ENCODE measurements at regions not wholly inside any gene's neighbourhood (a gene's known extent, or its start where the extent isn't known, plus 50 kb on each side); places are given as distances from the start of the nearest gene placed in this dataset.

- Histone ChIP-seq H3K27ac (no peak overlapping the region), H3K9me3 (no peaks in the 10 kb centered on the region), H3K4me3 (no peak overlapping the region), H3K36me3 (no peaks in the 10 kb centered on the region), H3K4me1 (no peaks in the 10 kb centered on the region), H3K27me3 (no peaks in the 10 kb centered on the region)
- TF ChIP-seq CTCF (IDR thresholded peaks at IDR 0.05) (no peak), EP300 (IDR thresholded peaks at IDR 0.05) (no peak), POLR2AphosphoS5 (IDR thresholded peaks at IDR 0.05) (no peak), POLR2A (IDR thresholded peaks at IDR 0.05) (no peak)
- 69% methylated on average over 2 of the region's 2 CpGs for WGBS
- DNase-seq (ENCODE audit: low spot score in 2 of 2) = no peak
Observed at GRCh38 chr5:30626557-30626956, 566.9 kb upstream of the CDH6 start.

- TF ChIP-seq POLR2AphosphoS5 (IDR thresholded peaks at IDR 0.05) (no peak), EP300 (IDR thresholded peaks at IDR 0.05) (no peak), POLR2A (IDR thresholded peaks at IDR 0.05) (no peak), CTCF (IDR thresholded peaks at IDR 0.05) (no peak)
- WGBS = 76% methylated on average over 2 of the region's 2 CpGs
Observed at GRCh38 chr5:30620481-30621085, 572.9 kb upstream of the CDH6 start.

GRCh38 chr5:30608501-30608900, 585.0 kb upstream of the CDH6 start:
- no peak for TF ChIP-seq POLR2A (IDR thresholded peaks at IDR 0.05)
- TF ChIP-seq CTCF (IDR thresholded peaks at IDR 0.05) = no peak
- no peak for TF ChIP-seq POLR2AphosphoS5 (IDR thresholded peaks at IDR 0.05)
- TF ChIP-seq EP300 (IDR thresholded peaks at IDR 0.05) = no peak
- WGBS = 86% methylated on average over 3 of the region's 3 CpGs
- no peak overlapping the region for H3K4me3 ChIP-seq
- H3K9me3 ChIP-seq = no peaks in the 10 kb centered on the region
- H3K27me3 ChIP-seq = no peaks in the 10 kb centered on the region
- no peaks in the 10 kb centered on the region for H3K36me3 ChIP-seq
- no peaks in the 10 kb centered on the region for H3K4me1 ChIP-seq
- no peak for DNase-seq (ENCODE audit: low spot score in 2 of 2)
- no peak overlapping the region for H3K27ac ChIP-seq

More at GRCh38 chr5:30620481-30621085, 572.9 kb upstream of the CDH6 start:
- Histone ChIP-seq H3K4me1 (no peaks in the 10 kb centered on the region), H3K36me3 (no peaks in the 10 kb centered on the region), H3K27me3 (no peaks in the 10 kb centered on the region), H3K27ac (no peak overlapping the region), H3K9me3 (no peaks in the 10 kb centered on the region), H3K4me3 (no peak overlapping the region)
- DNase-seq (ENCODE audit: low spot score in 2 of 2) = no peak

GRCh38 chr5:30607301-30607894, 586.1 kb upstream of the CDH6 start:
- H3K27me3 ChIP-seq = no peaks in the 10 kb centered on the region
- TF ChIP-seq EP300 (IDR thresholded peaks at IDR 0.05) (no peak), POLR2A (IDR thresholded peaks at IDR 0.05) (no peak), CTCF (IDR thresholded peaks at IDR 0.05) (no peak), POLR2AphosphoS5 (IDR thresholded peaks at IDR 0.05) (no peak)
- no peaks in the 10 kb centered on the region for H3K9me3 ChIP-seq
- H3K4me1 ChIP-seq = no peaks in the 10 kb centered on the region
- WGBS = 46% methylated on average over 3 of the region's 3 CpGs
- no peaks in the 10 kb centered on the region for H3K36me3 ChIP-seq
- no peak for DNase-seq (ENCODE audit: low spot score in 2 of 2)
- no peak overlapping the region for H3K27ac ChIP-seq
- H3K4me3 ChIP-seq = no peak overlapping the region

- H3K4me1 ChIP-seq = no peaks in the 10 kb centered on the region
- H3K4me3 ChIP-seq = no peak overlapping the region
- no peaks in the 10 kb centered on the region for H3K9me3 ChIP-seq
- H3K27me3 ChIP-seq = no peaks in the 10 kb centered on the region
- WGBS = 89% methylated on average over 2 of the region's 2 CpGs
- H3K36me3 ChIP-seq = no peaks in the 10 kb centered on the region
- no peak overlapping the region for H3K27ac ChIP-seq
- no peak for DNase-seq (ENCODE audit: low spot score in 2 of 2)
- TF ChIP-seq CTCF (IDR thresholded peaks at IDR 0.05) (no peak), EP300 (IDR thresholded peaks at IDR 0.05) (no peak), POLR2A (IDR thresholded peaks at IDR 0.05) (no peak), POLR2AphosphoS5 (IDR thresholded peaks at IDR 0.05) (no peak)
Observed at GRCh38 chr5:30605693-30606268, 587.7 kb upstream of the CDH6 start.
